ENCODE measurements at regions not wholly inside any gene's neighbourhood (a gene's known extent, or its start where the extent isn't known, plus 50 kb on each side); places are given as distances from the start of the nearest gene placed in this dataset.

DNA sequence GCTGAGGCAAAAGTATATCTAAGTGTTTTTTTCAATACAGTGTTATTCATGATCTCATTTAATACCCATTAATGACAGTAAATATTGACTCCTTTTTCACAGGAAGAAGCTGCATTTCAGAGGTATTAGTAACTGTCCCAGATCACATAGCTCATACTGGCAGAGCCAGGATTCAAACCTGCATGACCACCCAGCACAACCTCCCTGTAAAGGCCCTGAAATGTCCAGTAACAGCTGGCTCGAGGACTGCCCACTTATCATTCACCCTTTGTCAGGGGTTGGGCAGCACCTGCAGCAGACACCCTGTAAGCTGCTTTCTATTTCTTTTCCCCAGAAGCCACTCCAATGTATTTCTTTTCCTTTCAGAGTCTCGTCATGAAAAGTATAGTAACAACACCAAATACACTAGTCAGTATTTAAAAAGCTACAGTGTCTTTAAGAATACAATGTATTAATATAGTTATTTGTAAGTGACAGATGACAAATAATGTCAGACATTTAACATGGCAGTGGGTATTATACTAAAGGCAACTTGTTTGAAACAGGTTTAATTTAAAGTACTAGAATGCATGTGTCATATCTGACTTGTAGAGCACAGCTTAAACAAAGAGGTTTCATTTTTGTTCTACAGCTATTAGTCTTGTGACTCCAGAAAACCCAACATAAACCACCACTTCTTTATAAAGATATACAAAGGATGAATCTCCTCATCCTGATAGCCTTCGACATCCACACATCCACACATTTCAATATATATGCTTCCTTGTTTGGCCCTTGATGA is 841.6 kb upstream of the GJE1 start:
- no peak for DNase-seq (ENCODE audit: low spot score)
- ATAC-seq (ENCODE audit: low FRiP score), result no peak
- no peak for TF ChIP-seq CTCF (IDR thresholded peaks at IDR 0.05)

GRCh38 chr6:141288947-141289346 is 843.8 kb upstream of the GJE1 start:
- TF ChIP-seq CTCF (IDR thresholded peaks at IDR 0.05), result no peak
- no peak for DNase-seq (ENCODE audit: low spot score)
- no peak for ATAC-seq (ENCODE audit: low FRiP score)

- no peak for TF ChIP-seq CTCF (IDR thresholded peaks at IDR 0.05)
- no peak for DNase-seq (ENCODE audit: low spot score)
- no peak for ATAC-seq (ENCODE audit: low FRiP score)
Observed at GRCh38 chr6:141282263-141282662, 850.5 kb upstream of the GJE1 start.

GRCh38 chr6:141269684-141270083 is 863.0 kb upstream of the GJE1 start:
- TF ChIP-seq CTCF (IDR thresholded peaks at IDR 0.05), result no peak
- no peak for DNase-seq (ENCODE audit: low spot score)
- ATAC-seq (ENCODE audit: low FRiP score), result no peak

DNA sequence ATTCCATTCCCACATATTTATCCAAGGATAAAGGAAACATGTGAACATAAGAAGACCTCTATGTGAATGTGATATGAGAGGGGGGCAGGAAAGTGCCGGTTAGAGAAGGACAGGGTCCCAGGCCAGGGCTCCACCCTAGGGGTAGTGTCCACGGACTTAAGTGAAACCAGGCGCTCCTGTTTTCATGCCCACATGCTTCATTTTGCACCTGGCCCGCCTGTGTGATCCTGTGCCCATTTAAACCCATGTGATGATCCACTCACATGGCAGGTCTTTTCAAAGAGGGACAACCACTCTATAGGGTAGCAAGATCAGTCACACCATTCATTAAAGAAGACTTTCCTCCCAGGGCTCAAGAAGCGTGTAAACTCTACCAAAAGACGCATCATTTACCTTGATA is 865.3 kb upstream of the GJE1 start:
- DNase-seq (ENCODE audit: low spot score) (no peak), ATAC-seq (ENCODE audit: low FRiP score) (no peak)
- no peak for TF ChIP-seq CTCF (IDR thresholded peaks at IDR 0.05)

DNA sequence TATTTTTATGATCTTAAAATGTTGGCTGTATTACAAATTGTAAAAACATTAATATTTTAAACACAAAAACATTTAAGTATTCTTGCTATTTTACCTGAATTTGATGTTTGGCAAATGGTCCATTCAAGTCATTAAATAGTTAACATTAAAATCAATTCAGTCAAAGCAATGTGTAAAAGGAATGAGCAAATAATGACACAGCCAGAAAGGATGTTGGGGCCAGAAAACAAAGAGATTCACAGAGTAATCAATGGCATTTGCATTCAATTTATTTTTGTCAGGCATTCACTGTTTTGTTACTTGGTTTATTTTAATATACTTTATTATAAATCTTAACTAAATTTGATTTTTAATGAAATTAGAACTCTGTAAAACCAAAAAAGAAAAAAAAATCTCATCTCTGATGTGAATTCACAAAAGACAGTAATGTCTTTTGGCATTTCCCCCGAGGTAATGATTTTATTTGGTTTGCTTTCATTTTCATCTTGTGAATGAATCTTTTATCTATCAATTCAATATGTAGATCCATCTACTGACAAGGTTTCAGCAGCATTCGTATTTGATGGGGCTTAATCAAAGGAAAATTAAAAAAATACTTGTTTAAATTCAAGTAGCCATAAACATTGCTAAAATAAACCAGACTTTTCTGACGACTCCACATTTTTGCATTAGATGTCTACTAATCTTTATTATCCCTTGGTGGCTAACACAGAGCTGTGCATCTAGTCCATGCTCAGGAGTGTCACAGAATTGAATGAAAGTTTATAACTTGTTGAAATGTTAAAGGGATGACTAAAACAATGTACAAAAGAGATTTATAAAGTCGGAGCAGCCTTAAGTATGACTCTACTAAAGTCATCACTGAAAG is 866.7 kb upstream of the GJE1 start:
- ATAC-seq (ENCODE audit: low FRiP score) (no peak), DNase-seq (ENCODE audit: low spot score) (no peak)
- TF ChIP-seq CTCF (IDR thresholded peaks at IDR 0.05), result no peak
